Kidney (tissue), 13 donors: ENCODE measurements at regions not wholly inside any gene's neighbourhood (a gene's known extent, or its start where the extent isn't known, plus 50 kb on each side); places are given as distances from the start of the nearest gene placed in this dataset.

Experiments used
- DNase-seq, 5 donors: peaks; one replicate each; pipeline ENCODE4 v3.0.0-alpha.2; 2013 to 2020
- FAIRE-seq: peaks from 2 replicates; lab custom pipeline; 2012; peaks lifted over from hg19 to GRCh38; lab: Jason Lieb, UNC
- H3K27ac ChIP-seq, 2 donors: one replicate each; pipeline ENCODE4 v1.7.0; 2013; ENCODE audit warnings: low read depth in 2 of 2, low read length in 2 of 2, inconsistent platforms in 1 of 2
- H3K27me3 ChIP-seq: one replicate; pipeline ENCODE4 v1.7.1; 2013; ENCODE audit warnings: low read length, inconsistent platforms; ENCODE audit not compliant: control insufficient read depth, insufficient read depth
- H3K36me3 ChIP-seq, 3 donors: one replicate each; pipeline versions ENCODE4 v1.7.0 to v1.7.1; 2013; ENCODE audit warnings: low read length in 3 of 3, control low read depth in 1 of 3, inconsistent platforms in 1 of 3; ENCODE audit not compliant: insufficient read depth in 3 of 3, control insufficient read depth in 2 of 3
- H3K4me1 ChIP-seq, 3 donors: one replicate each; pipeline versions ENCODE4 v1.7.0 to v1.7.1; 2013; ENCODE audit warnings: low read length in 3 of 3, inconsistent platforms in 1 of 3, low read depth in 1 of 3; ENCODE audit not compliant: control insufficient read depth in 2 of 3, insufficient read depth in 2 of 3
- H3K4me3 ChIP-seq, 3 donors: one replicate each; pipeline versions ENCODE4 v1.7.0 to v1.8.1; 2013; ENCODE audit warnings: low read length in 3 of 3, control low read depth in 1 of 3, inconsistent platforms in 1 of 3
- H3K9ac ChIP-seq, 3 donors: one replicate each; pipeline versions ENCODE4 v1.7.0 to v1.7.1; 2013; ENCODE audit warnings: low read length in 3 of 3, control low read depth in 1 of 3, inconsistent platforms in 1 of 3
- H3K9me3 ChIP-seq, 3 donors: one replicate each; pipeline versions ENCODE4 v1.7.0 to v1.7.1; 2013; ENCODE audit warnings: low read length in 3 of 3, control low read depth in 1 of 3, inconsistent platforms in 1 of 3; ENCODE audit not compliant: control insufficient read depth in 2 of 3, insufficient read depth in 1 of 3
- CTCF ChIP-seq: IDR thresholded peaks from 3 replicates; pipeline ENCODE4 v1.5.1; 2012; ENCODE audit warnings: mild to moderate bottlenecking, moderate library complexity, borderline replicate concordance; ENCODE audit not compliant: insufficient read depth; ENCODE audit errors: extremely low read depth
- intact Hi-C: fragments of 100-400 bp; cut with DNase I; formaldehyde crosslinking; loops from one replicate; pipeline ENCODE4 v1.11.1; 2022
- donor health status: control.
- donor health status: control.
- donor health status: control.
- donor health status: control.
- donor health status: control.
- donor health status: DM: yes; HTN: yes; CAD: no.
- donor health status: Normal renal cell carcinoma (clear cell type).

DNA sequence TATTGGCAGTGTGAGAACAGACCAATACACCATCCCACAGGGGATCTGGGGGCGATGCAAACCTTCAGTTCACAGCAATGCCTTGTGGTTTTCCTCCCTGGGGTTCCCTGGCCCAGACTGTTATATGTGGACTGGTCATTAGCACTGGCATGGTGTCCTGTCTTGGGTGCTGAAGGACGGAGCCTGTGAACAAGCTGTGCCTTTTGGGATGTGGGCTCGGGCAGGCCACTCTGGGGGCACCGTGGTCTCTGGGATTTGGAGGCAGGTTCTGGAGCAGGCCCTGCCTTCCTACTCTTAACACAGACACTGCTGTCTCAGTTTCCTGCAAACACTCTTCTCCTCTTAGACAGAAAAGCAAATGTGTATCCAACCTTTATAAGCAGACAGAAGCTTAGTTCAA lies 93.0 kb upstream of the ADRA2C start:
- FAIRE-seq (no peak), DNase-seq (peak in 1 of 5 donors; percentile 22)
- Histone ChIP-seq H3K4me1 (peaks cover 0 to 5% (median 0%) of the 10 kb centered on the region in 3 donors), H3K9ac (no peak overlapping the region), H3K27me3 (no peaks in the 10 kb centered on the region), H3K9me3 (peaks cover 0 to 4% (median 0%) of the 10 kb centered on the region in 3 donors), H3K4me3 (no peak overlapping the region), H3K36me3 (no peaks in the 10 kb centered on the region), H3K27ac (no peak overlapping the region)
- intact Hi-C loops, result no loop called here
- TF ChIP-seq CTCF, result no peak

DNA sequence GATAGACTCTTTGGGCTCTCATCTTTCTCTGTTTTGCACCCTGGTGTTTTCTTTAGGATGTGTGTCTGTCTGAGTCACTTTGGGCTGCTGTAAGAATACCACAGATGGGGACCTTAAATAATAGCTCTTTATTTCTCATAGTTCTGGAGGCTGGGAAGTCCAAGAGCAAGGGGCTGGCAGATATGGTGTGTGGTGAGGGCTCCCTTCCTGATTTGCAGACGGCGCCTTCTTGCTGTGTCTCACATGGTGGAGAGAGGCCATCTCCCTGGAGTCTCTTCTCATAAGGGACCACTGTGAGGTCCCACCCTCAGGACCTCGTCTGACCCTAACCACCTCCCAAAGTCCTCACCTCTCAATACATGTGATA lies 93.7 kb upstream of the ADRA2C start:
- Histone ChIP-seq H3K4me1 (peaks cover 0 to 5% (median 0%) of the 10 kb centered on the region in 3 donors), H3K4me3 (no peak overlapping the region), H3K27me3 (no peaks in the 10 kb centered on the region), H3K36me3 (no peaks in the 10 kb centered on the region), H3K27ac (no peak overlapping the region), H3K9ac (no peak overlapping the region), H3K9me3 (peaks cover 0 to 4% (median 0%) of the 10 kb centered on the region in 3 donors)
- DNase-seq (peak in 1 of 5 donors; percentile 12), FAIRE-seq (no peak)
- no peak for TF ChIP-seq CTCF
- intact Hi-C loops, result no loop called here

DNA sequence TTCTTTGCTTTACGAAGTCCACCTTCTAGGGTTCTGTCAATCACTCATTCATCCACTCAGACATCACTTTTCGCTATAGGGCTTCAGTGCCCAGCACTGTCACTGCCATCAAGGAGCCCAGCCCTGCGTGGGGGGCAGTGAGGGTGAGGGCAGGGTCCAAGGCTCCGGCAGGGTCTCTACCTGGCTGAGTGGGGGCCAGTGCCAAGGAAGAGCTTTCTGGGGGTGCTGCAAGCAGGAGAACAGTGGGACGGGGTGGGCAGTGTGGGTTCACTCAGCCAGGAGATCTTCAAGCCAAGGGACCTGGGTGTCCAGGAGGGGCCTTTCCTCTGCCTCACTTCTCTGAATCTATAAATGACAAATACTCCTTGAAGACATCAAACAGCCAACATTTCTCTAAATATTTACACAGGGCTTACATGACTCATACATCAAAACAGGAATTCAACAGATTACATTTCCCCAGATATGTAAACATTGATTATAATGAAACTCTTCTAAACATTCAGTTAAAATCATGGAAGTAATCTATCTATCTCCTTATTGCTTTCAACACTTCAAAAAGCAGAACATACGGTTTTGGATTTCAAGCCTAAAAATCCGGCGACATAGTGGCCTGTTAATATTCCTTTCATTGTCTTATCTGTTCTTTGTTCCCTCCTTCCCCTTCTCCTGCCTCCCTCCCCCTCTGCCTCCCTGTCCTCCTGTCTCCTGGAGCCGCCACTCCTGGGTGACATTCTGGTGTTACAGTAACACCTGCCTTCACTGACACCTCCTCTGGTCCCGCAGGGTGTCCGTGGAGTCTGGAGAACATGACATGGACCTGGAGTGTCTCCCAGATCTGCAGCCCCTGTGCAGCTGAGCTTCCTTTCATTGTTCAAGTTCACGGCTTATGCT lies 94.4 kb upstream of the ADRA2C start:
- H3K27ac ChIP-seq, result no peak overlapping the region
- H3K9me3 ChIP-seq, result peaks cover 0 to 4% (median 0%) of the 10 kb centered on the region in 3 donors
- no peaks in the 10 kb centered on the region for H3K27me3 ChIP-seq
- DNase-seq (peak in 2 of 5 donors; percentile 28 to 31), FAIRE-seq (no peak)
- no peaks in the 10 kb centered on the region for H3K36me3 ChIP-seq
- no peak overlapping the region for H3K4me3 ChIP-seq
- TF ChIP-seq CTCF, result no peak
- H3K4me1 ChIP-seq, result peaks cover 0 to 5% (median 0%) of the 10 kb centered on the region in 3 donors
- H3K9ac ChIP-seq, result no peak overlapping the region
- intact Hi-C loops, result no loop called here
